Left hindlimb (tissue), 1 donor: ENCODE measurements at regions not wholly inside any gene's neighbourhood (a gene's known extent, or its start where the extent isn't known, plus 50 kb on each side); places are given as distances from the start of the nearest gene placed in this dataset.

Experiments used
- DNase-seq: peaks from one replicate; pipeline ENCODE4 v3.0.0-alpha.2; 2018

- DNase-seq: no peak
Measured at GRCh38 chr3:135310317-135310716, 515.3 kb downstream of the EPHB1 start.

DNA sequence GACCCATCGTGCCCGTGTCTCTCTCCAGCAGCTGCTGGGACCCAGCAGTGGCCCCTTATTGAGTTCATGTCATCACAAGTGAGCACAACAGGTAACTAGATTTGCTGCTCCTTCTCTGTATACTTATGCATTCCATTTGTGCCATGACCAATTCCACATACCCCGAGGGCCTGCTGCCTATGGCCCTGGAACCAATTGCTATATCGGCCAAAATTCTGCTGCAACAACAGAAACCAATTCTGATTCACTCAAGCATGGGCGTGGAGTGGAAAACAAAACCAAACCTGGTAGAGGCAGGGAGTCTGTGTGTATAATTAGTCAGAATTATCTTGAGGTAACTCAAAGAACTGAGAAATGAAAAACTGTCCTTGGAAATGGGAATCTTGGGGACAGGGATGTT, 516.6 kb downstream of the EPHB1 start:
- DNase-seq: no peak

- no peak for DNase-seq
Measured at GRCh38 chr3:135314237-135314636, 519.2 kb downstream of the EPHB1 start.

DNA sequence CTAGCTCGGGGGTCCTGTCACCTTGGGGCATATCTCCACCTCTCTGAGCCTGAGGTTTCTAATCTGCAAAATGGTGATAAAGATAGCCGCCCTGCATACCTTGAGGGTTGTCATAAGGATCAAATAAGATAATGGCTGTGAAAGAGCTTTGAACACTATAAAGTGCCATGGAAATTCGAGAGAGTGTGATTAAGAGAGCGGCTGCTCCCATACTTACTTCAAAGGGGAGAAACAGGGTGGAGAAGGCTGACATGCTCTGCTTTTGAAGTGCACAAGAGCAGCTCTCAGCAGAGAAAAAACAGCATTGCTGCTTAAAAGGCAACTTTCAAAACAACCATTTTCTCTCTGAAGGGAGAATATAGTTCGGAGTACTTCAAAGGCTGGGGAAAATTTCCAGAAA, 529.2 kb downstream of the EPHB1 start:
- DNase-seq: no peak

- no peak for DNase-seq
Measured at GRCh38 chr3:135325096-135325495, 530.0 kb downstream of the EPHB1 start.

- DNase-seq: no peak
Measured at GRCh38 chr3:135325726-135326235, 530.7 kb downstream of the EPHB1 start.

GRCh38 chr3:135326851-135327250, 531.8 kb downstream of the EPHB1 start:
- no peak for DNase-seq

DNA sequence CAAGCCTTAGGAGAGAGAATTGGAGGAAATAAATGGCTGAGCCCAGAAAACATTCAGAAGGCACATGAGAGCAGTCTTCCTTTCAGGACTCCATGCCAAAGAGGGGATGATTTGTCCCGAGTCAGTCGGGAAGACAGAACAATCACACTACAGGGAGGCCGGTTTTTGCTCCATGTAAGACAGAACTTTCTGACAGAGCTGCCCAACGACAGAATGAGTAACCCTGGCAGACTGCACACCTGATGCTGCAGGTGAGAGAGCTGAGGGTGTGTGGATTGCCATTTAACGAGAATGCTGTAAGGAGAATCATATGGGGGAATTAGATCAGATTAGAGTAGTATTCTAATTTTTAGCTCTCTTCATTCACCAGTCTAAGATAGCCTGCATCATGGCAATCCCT, 533.0 kb downstream of the EPHB1 start:
- no peak for DNase-seq

DNA sequence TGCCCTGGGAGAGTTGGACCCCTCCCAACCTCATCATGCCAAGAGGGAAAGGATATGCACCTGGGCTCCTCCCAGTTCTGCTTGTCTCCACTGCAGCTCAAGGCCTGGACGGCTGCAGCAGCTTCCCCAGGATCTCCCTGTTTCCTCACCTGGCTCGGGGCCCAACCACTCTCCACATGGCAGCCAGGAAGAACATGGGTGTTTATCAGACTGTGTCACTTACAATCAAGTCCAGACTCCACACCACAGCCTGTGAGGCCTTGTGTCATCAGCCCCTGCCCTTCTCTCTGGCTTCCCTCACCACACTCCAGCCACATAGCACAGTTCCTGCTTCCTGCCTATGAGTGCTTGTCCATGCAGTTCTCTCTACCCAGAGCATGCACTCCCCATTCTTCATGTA, 534.4 kb downstream of the EPHB1 start:
- DNase-seq: no peak

DNA sequence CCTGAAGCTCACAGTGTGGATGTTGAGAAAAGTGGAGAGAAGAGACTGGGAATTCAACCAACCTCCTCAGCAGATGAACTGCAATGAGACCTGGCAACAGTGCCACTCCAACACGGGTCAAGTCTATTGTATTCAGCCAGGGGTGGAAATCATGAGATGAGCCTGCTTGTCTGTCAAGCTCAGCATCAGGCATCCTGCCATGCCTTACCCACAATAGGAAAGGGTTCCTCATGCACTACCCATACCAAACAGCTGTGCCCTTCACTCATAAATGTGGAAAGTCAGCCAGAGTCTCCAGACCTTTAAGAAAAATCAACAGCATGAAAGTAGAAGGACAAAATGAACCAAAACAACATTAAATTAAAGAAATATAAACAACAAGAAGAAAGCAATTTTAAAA, 542.1 kb downstream of the EPHB1 start:
- DNase-seq: no peak

DNA sequence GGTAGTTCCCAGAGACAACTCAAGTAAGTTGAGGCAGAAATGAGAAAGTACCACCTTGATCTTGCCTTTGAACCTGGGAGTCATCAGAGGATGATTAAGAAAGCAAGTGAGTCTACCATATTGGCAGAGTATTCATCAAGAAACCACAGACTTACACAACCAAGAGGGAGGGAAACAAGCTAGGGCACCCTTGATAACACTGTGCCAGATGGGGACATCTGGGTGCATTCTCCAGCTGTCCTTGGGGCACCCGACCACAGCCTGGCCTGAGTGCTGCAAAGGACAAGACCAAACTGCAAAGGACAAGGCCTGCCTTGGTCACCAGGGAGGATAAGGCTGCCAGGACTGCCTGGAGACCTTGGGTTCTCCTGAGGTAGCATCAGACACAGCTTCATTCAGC, 553.6 kb downstream of the EPHB1 start:
- no peak for DNase-seq

- DNase-seq: no peak
Measured at GRCh38 chr3:135349254-135349948, 554.3 kb downstream of the EPHB1 start.

- no peak for DNase-seq
Measured at GRCh38 chr3:135352213-135352612, 557.2 kb downstream of the EPHB1 start.

DNA sequence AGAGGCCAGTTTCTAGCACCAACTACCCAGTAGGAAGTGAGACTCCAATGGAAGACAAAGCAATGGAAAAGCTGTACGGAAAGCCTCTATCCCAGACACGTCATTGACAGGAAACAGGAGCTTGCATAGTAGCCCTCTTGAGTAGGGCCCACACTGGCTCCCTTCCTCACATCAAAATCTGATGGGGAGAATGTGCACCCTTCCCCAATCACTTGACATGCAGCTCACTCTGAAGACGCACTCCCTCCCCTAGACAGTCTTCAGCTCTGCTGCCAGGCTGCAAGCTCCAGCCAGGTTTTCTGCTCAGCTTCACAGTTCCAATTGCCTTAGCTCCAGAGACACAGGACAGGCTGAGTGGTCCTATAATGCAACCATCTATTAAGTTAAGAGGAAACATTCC, 567.8 kb downstream of the EPHB1 start:
- no peak for DNase-seq

- DNase-seq: no peak
Measured at GRCh38 chr3:135364676-135365075, 569.6 kb downstream of the EPHB1 start.

- DNase-seq: no peak
Measured at GRCh38 chr3:135366816-135367215, 571.8 kb downstream of the EPHB1 start.

GRCh38 chr3:135368316-135368715, 573.3 kb downstream of the EPHB1 start:
- no peak for DNase-seq

GRCh38 chr3:135368781-135369180, 573.7 kb downstream of the EPHB1 start:
- no peak for DNase-seq

DNA sequence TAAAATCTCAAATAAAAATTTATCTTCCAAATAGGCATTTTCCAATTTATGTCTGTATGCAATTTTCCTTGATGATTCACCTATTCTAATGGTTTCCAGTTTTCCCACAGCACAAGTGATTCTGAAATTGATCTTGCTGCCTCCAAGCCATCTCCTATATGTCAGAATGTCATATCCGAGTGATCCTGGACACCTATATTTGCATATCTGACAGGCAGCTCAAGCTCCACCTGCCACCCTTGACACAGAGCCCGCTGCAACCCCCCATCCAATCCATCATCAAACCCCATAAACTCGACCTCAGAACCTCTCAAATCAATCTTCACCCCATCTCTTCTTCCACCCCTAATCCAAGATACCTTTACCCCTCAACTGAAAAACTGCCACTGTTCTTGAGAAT, 579.5 kb downstream of the EPHB1 start:
- DNase-seq: no peak

GRCh38 chr3:135382188-135382587, 583.3 kb upstream of the PPP2R3A start:
- DNase-seq: no peak

DNA sequence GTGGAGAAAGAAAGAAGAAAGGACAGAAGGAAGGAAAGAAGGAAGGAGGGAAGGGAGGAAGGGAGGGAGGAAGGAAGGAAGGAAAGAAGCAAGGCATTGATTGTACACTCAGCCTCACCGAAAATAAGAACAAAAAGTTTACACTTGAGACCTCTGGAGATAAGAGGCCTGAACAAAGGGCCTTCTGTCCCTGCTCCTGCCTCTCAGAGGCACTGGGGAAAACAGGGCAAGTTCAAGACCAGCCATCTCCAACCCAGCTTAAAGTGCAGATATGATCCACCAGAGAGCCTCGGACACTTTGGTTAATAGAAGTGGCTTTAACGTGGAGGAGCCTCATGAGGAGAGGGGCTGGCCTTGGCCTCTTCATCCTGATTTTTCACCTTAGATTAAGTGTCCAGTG, 582.9 kb upstream of the PPP2R3A start:
- no peak for DNase-seq

- no peak for DNase-seq
Measured at GRCh38 chr3:135383301-135383700, 582.2 kb upstream of the PPP2R3A start.

- no peak for DNase-seq
Measured at GRCh38 chr3:135392151-135392550, 573.4 kb upstream of the PPP2R3A start.

GRCh38 chr3:135393159-135393558, 572.4 kb upstream of the PPP2R3A start:
- no peak for DNase-seq

GRCh38 chr3:135393898-135394525, 571.5 kb upstream of the PPP2R3A start:
- DNase-seq: no peak
